Endothelial cell of umbilical vein (primary cell): ENCODE measurements at regions not wholly inside any gene's neighbourhood (a gene's known extent, or its start where the extent isn't known, plus 50 kb on each side); places are given as distances from the start of the nearest gene placed in this dataset.

Experiments used
- BruUV-seq: library from RNA; stranded (reverse); fragments of 400-500 nt; replicated peaks from 2 replicates; lab custom pipeline; 2021; lab: Mats Ljungman, UMichigan
- CTCF ChIA-PET: fragments of 300-600, 350-600 bp; sonication (Branson Sonifier 250); formaldehyde crosslinking; loops from one replicate; lab custom pipeline; 2021; ENCODE audit warnings: antibody characterized with exemption, inconsistent platforms; lab: Charles Lee
- POLR2A ChIA-PET: fragments of 300-600, 350-600 bp; sonication (Branson Sonifier 250); formaldehyde crosslinking; loops from one replicate; lab custom pipeline; 2021; ENCODE audit warnings: antibody characterized with exemption, inconsistent platforms; lab: Charles Lee
- DNase-seq: peaks from one replicate; pipeline ENCODE4 v3.0.0-alpha.2; 2011; ENCODE audit warnings: low read depth, low spot score
- FAIRE-seq: peaks from 2 replicates; lab custom pipeline; 2011; peaks lifted over from hg19 to GRCh38; lab: Jason Lieb, UNC
- H2AFZ ChIP-seq: 2 replicates; pipeline ENCODE4 v1.6.0; 2012; ENCODE audit warnings: low read depth, low read length, control low read depth, inconsistent platforms
- H3K27ac ChIP-seq: 2 replicates; pipeline ENCODE4 v1.5.1; 2011; ENCODE audit warnings: low read depth, mild to moderate bottlenecking, control low read depth, low read length, moderate library complexity; ENCODE audit not compliant: insufficient read depth
- H3K27me3 ChIP-seq, 2 experiments: 2 replicates each; pipeline versions ENCODE4 v1.6.0 to v1.6.1; 2011; ENCODE audit warnings: low read length in 2 of 2, mixed read lengths in 1 of 2; ENCODE audit not compliant: control insufficient read depth in 2 of 2, insufficient read depth in 2 of 2
- H3K36me3 ChIP-seq, 2 experiments: 2 replicates in 1 of 2; 3 replicates in 1 of 2; pipeline ENCODE4 v1.5.1; 2011; ENCODE audit warnings: low read length in 2 of 2, mild to moderate bottlenecking in 1 of 2, moderate library complexity in 1 of 2; ENCODE audit not compliant: control insufficient read depth in 2 of 2, insufficient read depth in 2 of 2; ENCODE audit errors: extremely low read depth in 1 of 2
- H3K4me1 ChIP-seq: 3 replicates; pipeline ENCODE4 v1.5.1; 2011; ENCODE audit warnings: mild to moderate bottlenecking, low read length; ENCODE audit not compliant: control insufficient read depth, insufficient read depth; ENCODE audit errors: extremely low read depth
- H3K4me2 ChIP-seq: 2 replicates; pipeline ENCODE4 v1.6.1; 2011; ENCODE audit warnings: low read length, control low read depth, mixed read lengths; ENCODE audit not compliant: insufficient read depth
- H3K4me3 ChIP-seq, 3 experiments: fragments of 200-600 bp in 1 of 3; sonication (generic), shearing (Covaris generic) in 1 of 3; replicated peaks in 1 of 3; 2 replicates each; pipeline ENCODE4 v1.5.1; 2011 to 2016; ENCODE audit warnings: control low read depth in 3 of 3, low read length in 3 of 3, mild to moderate bottlenecking in 2 of 3, inconsistent platforms in 1 of 3, low read depth in 1 of 3, moderate library complexity in 1 of 3; ENCODE audit not compliant: insufficient read depth in 1 of 3
- H3K79me2 ChIP-seq: 2 replicates; pipeline ENCODE4 v1.6.0; 2012; ENCODE audit warnings: low read length, inconsistent platforms; ENCODE audit not compliant: control insufficient read depth, insufficient read depth
- H3K9ac ChIP-seq: replicated peaks from 2 replicates; pipeline ENCODE3; 2011; ENCODE audit warnings: low read length, control low read depth; ENCODE audit not compliant: insufficient read depth; ENCODE audit errors: extremely low read depth
- H3K9me1 ChIP-seq: replicated peaks from 3 replicates; pipeline ENCODE4 v1.6.0; 2011; ENCODE audit warnings: mild to moderate bottlenecking, low read length; ENCODE audit not compliant: control insufficient read depth, insufficient read depth; ENCODE audit errors: extremely low read depth
- H3K9me3 ChIP-seq: replicated peaks from 2 replicates; pipeline ENCODE4 v1.5.1; 2012; ENCODE audit warnings: low read length, inconsistent platforms; ENCODE audit not compliant: control insufficient read depth, insufficient read depth
- H4K20me1 ChIP-seq: replicated peaks from 2 replicates; pipeline ENCODE3; 2011; ENCODE audit warnings: mild to moderate bottlenecking, low read length; ENCODE audit not compliant: control insufficient read depth, insufficient read depth; ENCODE audit errors: extremely low read depth
- EZH2 ChIP-seq: IDR thresholded peaks from 2 replicates; pipeline ENCODE4 v1.6.1; 2012; ENCODE audit warnings: borderline replicate concordance, low read depth, mild to moderate bottlenecking, moderate library complexity, low read length, inconsistent platforms; ENCODE audit not compliant: severe bottlenecking
- FOS ChIP-seq: IDR thresholded peaks from 2 replicates; pipeline ENCODE4 v1.6.1; 2011; ENCODE audit warnings: mild to moderate bottlenecking, low read length, moderate library complexity, borderline replicate concordance; ENCODE audit not compliant: insufficient read depth
- GATA2 ChIP-seq: IDR thresholded peaks from 2 replicates; pipeline ENCODE4 v1.7.0; 2011; ENCODE audit warnings: low read depth, mild to moderate bottlenecking, moderate library complexity, mixed read lengths, low read length; ENCODE audit not compliant: insufficient read length, insufficient read depth
- JUN ChIP-seq: IDR thresholded peaks from 2 replicates; pipeline ENCODE4 v1.6.1; 2011; ENCODE audit warnings: borderline replicate concordance, low read depth; ENCODE audit not compliant: insufficient read length, insufficient read depth
- MYC ChIP-seq: IDR thresholded peaks from one replicate; pipeline ENCODE4 v1.6.1; 2011; ENCODE audit warnings: mild to moderate bottlenecking, low read depth, low read length
- POLR2A ChIP-seq: IDR thresholded peaks from 2 replicates; pipeline ENCODE4 v1.6.1; 2012; ENCODE audit warnings: low read depth, mild to moderate bottlenecking, control low read depth, low read length
- POLR2AphosphoS5 ChIP-seq: IDR thresholded peaks from 2 replicates; pipeline ENCODE4 v1.6.1; 2012; ENCODE audit warnings: low read depth, mild to moderate bottlenecking, control low read depth, low read length, moderate library complexity; ENCODE audit not compliant: insufficient read depth
- dilution Hi-C: fragments of 300-500 bp; cut with MboI; formaldehyde crosslinking; loops from one replicate; pipeline ENCODE4 v1.15.0; 2019; ENCODE audit warnings: low sequenced_read_pairs; ENCODE audit not compliant: extremely low pct_ligation_motif_present
- intact Hi-C: fragments of 100-400 bp; cut with micrococcal nuclease; formaldehyde crosslinking; loops from one replicate; pipeline ENCODE4 v1.10.0; 2022
- TF ChIP-seq, protein P1 (sequence below): IDR thresholded peaks from 2 replicates; pipeline ENCODE4 v1.6.1; 2011; ENCODE audit not compliant: insufficient read depth, insufficient read length
- TF ChIP-seq, protein P2 (sequence below), 2 donors: IDR thresholded peaks; 1 replicate in 1 of 2; 2 replicates in 1 of 2; pipeline ENCODE4 v1.5.1; 2011; ENCODE audit warnings: low read length in 2 of 2, mild to moderate bottlenecking in 2 of 2, moderate library complexity in 2 of 2, control low read depth in 1 of 2, inconsistent platforms in 1 of 2, low read depth in 1 of 2; ENCODE audit not compliant: insufficient read depth in 1 of 2; ENCODE audit errors: extremely low read depth in 1 of 2

DNA sequence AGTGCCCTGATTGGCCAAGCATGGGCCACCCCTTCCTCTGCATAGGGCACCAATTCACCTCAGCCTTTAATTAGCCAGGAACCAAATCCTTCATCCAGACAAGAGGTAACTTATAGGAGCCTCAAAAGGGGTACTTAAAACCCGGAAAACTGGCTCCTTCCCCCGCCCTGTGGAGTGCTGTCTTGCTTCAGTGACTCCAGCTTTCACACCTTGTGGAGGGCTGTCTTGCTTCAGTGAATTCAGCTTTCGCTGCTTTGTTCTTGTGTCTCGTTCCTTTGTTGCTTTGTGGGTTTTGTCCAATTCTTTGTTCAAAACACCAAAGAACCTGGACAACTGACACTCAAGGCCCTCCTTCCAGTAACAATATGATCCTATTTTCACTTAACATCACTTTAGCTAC, 82.2 kb upstream of the FRG1 start:
- intact Hi-C loops = no loop called here
- no peak for FAIRE-seq
- no peak overlapping the region for H3K9ac ChIP-seq
- BruUV-seq = no TSS peak
- POLR2A ChIA-PET = no interaction called here
- H3K27ac ChIP-seq = no peak overlapping the region
- H2AFZ ChIP-seq = no peak overlapping the region
- DNase-seq = no peak
- no peaks in the 10 kb centered on the region for H3K27me3 ChIP-seq
- dilution Hi-C loops = no loop called here
- no peaks in the 10 kb centered on the region for H3K36me3 ChIP-seq
- H3K9me3 ChIP-seq = peaks cover 6% of the 10 kb centered on the region
- H3K4me3 ChIP-seq = no peak overlapping the region
- no peaks in the 10 kb centered on the region for H3K9me1 ChIP-seq
- CTCF ChIA-PET = no interaction called here
- no peak overlapping the region for H3K4me2 ChIP-seq
- H3K4me1 ChIP-seq = no peaks in the 10 kb centered on the region
- no peaks in the 10 kb centered on the region for H3K79me2 ChIP-seq
- TF ChIP-seq EZH2 (no peak), MYC (no peak), POLR2AphosphoS5 (no peak), GATA2 (no peak), POLR2A (no peak)
- TF ChIP-seq, protein P1, sequence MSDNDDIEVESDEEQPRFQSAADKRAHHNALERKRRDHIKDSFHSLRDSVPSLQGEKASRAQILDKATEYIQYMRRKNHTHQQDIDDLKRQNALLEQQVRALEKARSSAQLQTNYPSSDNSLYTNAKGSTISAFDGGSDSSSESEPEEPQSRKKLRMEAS = no peak
- TF ChIP-seq, protein P2, sequence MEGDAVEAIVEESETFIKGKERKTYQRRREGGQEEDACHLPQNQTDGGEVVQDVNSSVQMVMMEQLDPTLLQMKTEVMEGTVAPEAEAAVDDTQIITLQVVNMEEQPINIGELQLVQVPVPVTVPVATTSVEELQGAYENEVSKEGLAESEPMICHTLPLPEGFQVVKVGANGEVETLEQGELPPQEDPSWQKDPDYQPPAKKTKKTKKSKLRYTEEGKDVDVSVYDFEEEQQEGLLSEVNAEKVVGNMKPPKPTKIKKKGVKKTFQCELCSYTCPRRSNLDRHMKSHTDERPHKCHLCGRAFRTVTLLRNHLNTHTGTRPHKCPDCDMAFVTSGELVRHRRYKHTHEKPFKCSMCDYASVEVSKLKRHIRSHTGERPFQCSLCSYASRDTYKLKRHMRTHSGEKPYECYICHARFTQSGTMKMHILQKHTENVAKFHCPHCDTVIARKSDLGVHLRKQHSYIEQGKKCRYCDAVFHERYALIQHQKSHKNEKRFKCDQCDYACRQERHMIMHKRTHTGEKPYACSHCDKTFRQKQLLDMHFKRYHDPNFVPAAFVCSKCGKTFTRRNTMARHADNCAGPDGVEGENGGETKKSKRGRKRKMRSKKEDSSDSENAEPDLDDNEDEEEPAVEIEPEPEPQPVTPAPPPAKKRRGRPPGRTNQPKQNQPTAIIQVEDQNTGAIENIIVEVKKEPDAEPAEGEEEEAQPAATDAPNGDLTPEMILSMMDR (IDR thresholded peaks at IDR 0.05; ENCODE audit: extremely low read depth in 1 of 2, insufficient read depth in 1 of 2, low read depth in 1 of 2, low read length in 2 of 2) = no peak
- H4K20me1 ChIP-seq = no peaks in the 10 kb centered on the region

DNA sequence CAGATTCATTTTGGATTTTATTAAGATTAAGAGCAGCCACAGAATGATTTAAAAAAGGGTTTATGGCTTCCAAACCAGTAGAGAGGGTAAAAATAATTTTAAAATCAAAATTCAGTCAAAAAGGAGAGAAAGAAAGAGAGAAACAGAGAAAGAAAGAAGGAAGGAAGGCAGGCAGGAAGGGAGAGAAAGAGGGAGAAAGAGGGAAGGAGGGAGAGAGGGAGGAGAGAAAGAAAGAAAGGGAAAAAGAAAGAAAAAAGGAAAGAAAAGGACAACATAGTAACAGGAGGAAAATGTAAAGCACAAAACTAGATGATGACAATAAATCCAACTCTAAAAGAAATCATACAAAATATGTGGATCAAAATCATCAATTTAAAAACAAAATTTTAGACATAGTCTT, 79.6 kb upstream of the FRG1 start:
- Histone ChIP-seq H3K79me2 (no peaks in the 10 kb centered on the region), H3K9me3 (peaks cover 2% of the 10 kb centered on the region), H3K4me1 (no peaks in the 10 kb centered on the region), H3K27ac (no peak overlapping the region), H3K27me3 (no peaks in the 10 kb centered on the region), H3K9ac (no peak overlapping the region), H3K4me3 (no peak overlapping the region), H2AFZ (no peak overlapping the region), H3K9me1 (no peaks in the 10 kb centered on the region), H4K20me1 (no peaks in the 10 kb centered on the region), H3K36me3 (no peaks in the 10 kb centered on the region), H3K4me2 (no peak overlapping the region)
- FAIRE-seq (no peak), DNase-seq (no peak)
- dilution Hi-C loops (no loop called here), intact Hi-C loops (no loop called here)
- ChIA-PET POLR2A (no interaction called here), CTCF (no interaction called here)
- no TSS peak for BruUV-seq
- no peak for TF ChIP-seq EZH2
- TF ChIP-seq, protein P2 (IDR thresholded peaks at IDR 0.05; ENCODE audit: extremely low read depth in 1 of 2, insufficient read depth in 1 of 2, low read depth in 1 of 2, low read length in 2 of 2) = no peak
- no peak for TF ChIP-seq POLR2A
- TF ChIP-seq FOS = no peak
- TF ChIP-seq MYC = no peak
- TF ChIP-seq, protein P1 = no peak
- no peak for TF ChIP-seq JUN
- no peak for TF ChIP-seq POLR2AphosphoS5
- no peak for TF ChIP-seq GATA2
